ENCODE measurements at regions not wholly inside any gene's neighbourhood (a gene's known extent, or its start where the extent isn't known, plus 50 kb on each side); places are given as distances from the start of the nearest gene placed in this dataset.
"Not testable (repeated sequence)": the region's sequence is repeated elsewhere in the genome, so short reads cannot be mapped to it uniquely, and the experiment has no call there.

GRCh38 chr1:108314815-108315214 lies 70.9 kb upstream of the NBPF4 start:
- no peak for TF ChIP-seq ZFX (IDR thresholded peaks at IDR 0.05; ENCODE audit: borderline replicate concordance)
- TF ChIP-seq CTCF (IDR thresholded peaks at IDR 0.05): no peak

GRCh38 chr1:108316545-108316944 lies 72.7 kb upstream of the NBPF4 start:
- H3K27ac ChIP-seq: no peak overlapping the region
- TF ChIP-seq ZFX (IDR thresholded peaks at IDR 0.05; ENCODE audit: borderline replicate concordance) (no peak), CTCF (IDR thresholded peaks at IDR 0.05) (peak; percentile 20; the same call in 1 of the 2 replicates)

More at GRCh38 chr1:108314815-108315214, 70.9 kb upstream of the NBPF4 start:
- H3K27ac ChIP-seq: no peak overlapping the region

- no peak overlapping the region for H3K27ac ChIP-seq
- TF ChIP-seq ZFX (IDR thresholded peaks at IDR 0.05; ENCODE audit: borderline replicate concordance) (no peak), CTCF (IDR thresholded peaks at IDR 0.05) (no peak)
Measured at GRCh38 chr1:108320849-108321248, 77.0 kb upstream of the NBPF4 start.

GRCh38 chr1:108325338-108325737 lies 81.5 kb upstream of the NBPF4 start:
- H3K27ac ChIP-seq: not testable (repeated sequence)

- TF ChIP-seq ZFX (IDR thresholded peaks at IDR 0.05; ENCODE audit: borderline replicate concordance) (no peak), CTCF (IDR thresholded peaks at IDR 0.05) (no peak)
- no peak overlapping the region for H3K27ac ChIP-seq
Measured at GRCh38 chr1:108327534-108328466, 83.9 kb upstream of the NBPF4 start.

GRCh38 chr1:108345776-108346531 lies 102.1 kb upstream of the NBPF4 start:
- TF ChIP-seq ZFX (IDR thresholded peaks at IDR 0.05; ENCODE audit: borderline replicate concordance): no peak
- no peak for TF ChIP-seq CTCF (IDR thresholded peaks at IDR 0.05)
- no peak overlapping the region for H3K27ac ChIP-seq

- no peak for TF ChIP-seq CTCF (IDR thresholded peaks at IDR 0.05)
- TF ChIP-seq ZFX (IDR thresholded peaks at IDR 0.05; ENCODE audit: borderline replicate concordance): no peak
- H3K27ac ChIP-seq: no peak overlapping the region
Measured at GRCh38 chr1:108357802-108358201, 92.3 kb upstream of the NBPF6 start.

GRCh38 chr1:108380059-108380832 lies 69.9 kb upstream of the NBPF6 start:
- not testable (repeated sequence) for H3K27ac ChIP-seq

Measured in 22Rv1 (cell line).